Neural cell (in vitro differentiated cells): ENCODE measurements at regions not wholly inside any gene's neighbourhood (a gene's known extent, or its start where the extent isn't known, plus 50 kb on each side); places are given as distances from the start of the nearest gene placed in this dataset.

ENCODE experiments used
- H2AFZ ChIP-seq: fragments of 200-600, 300-800 bp; sonication (generic), shearing (Covaris generic); 2 replicates; pipeline ENCODE4 v1.6.0; 2014; ENCODE audit warnings: low read depth, mild to moderate bottlenecking, antibody characterized with exemption, low read length, moderate library complexity
- H3F3A ChIP-seq: fragments of 200-600 bp; shearing (Covaris generic); 2 replicates; pipeline ENCODE4 v1.6.1; 2016; ENCODE audit warnings: mild to moderate bottlenecking, moderate library complexity, mixed read lengths, antibody characterized with exemption, low read length; ENCODE audit not compliant: insufficient read depth, poor library complexity, severe bottlenecking
- H3K27ac ChIP-seq: fragments of 200-600, 300-800 bp; sonication (generic), shearing (Covaris generic); 2 replicates; pipeline ENCODE4 v1.5.1; 2014; ENCODE audit warnings: mild to moderate bottlenecking, low read length, moderate library complexity
- H3K27me3 ChIP-seq: fragments of 300-800, 200-600 bp; sonication (generic), shearing (Covaris generic); 2 replicates; pipeline ENCODE4 v1.6.0; 2014; ENCODE audit warnings: mild to moderate bottlenecking, low read depth, low read length, moderate library complexity; ENCODE audit not compliant: insufficient read depth
- H3K36me3 ChIP-seq: fragments of 300-800, 200-600 bp; sonication (generic), shearing (Covaris generic); 2 replicates; pipeline ENCODE4 v1.5.1; 2014; ENCODE audit warnings: mild to moderate bottlenecking, antibody characterized with exemption, low read length, moderate library complexity; ENCODE audit not compliant: insufficient read depth
- H3K4me2 ChIP-seq: fragments of 300-800, 200-600 bp; sonication (generic), shearing (Covaris generic); 2 replicates; pipeline ENCODE4 v1.6.0; 2014; ENCODE audit warnings: mild to moderate bottlenecking, low read length
- H3K4me3 ChIP-seq: fragments of 300-800, 200-600 bp; sonication (generic), shearing (Covaris generic); 2 replicates; pipeline ENCODE4 v1.5.1; 2014; ENCODE audit warnings: mild to moderate bottlenecking, low read length, moderate library complexity
- H3K79me2 ChIP-seq: fragments of 200-600 bp; shearing (Covaris generic); replicated peaks from 2 replicates; pipeline ENCODE4 v1.6.0; 2014; ENCODE audit warnings: mild to moderate bottlenecking, low read length, moderate library complexity; ENCODE audit not compliant: insufficient read depth
- H3K9ac ChIP-seq: fragments of 300-800, 200-600 bp; sonication (generic), shearing (Covaris generic); 2 replicates; pipeline ENCODE4 v1.6.1; 2016; ENCODE audit warnings: mild to moderate bottlenecking, low read length, mixed read lengths
- H3K9me2 ChIP-seq: fragments of 200-600 bp; shearing (Covaris generic); 2 replicates; pipeline ENCODE4 v1.6.1; 2016; ENCODE audit warnings: mild to moderate bottlenecking, low read length, mixed read lengths; ENCODE audit not compliant: insufficient read depth
- H3K9me3 ChIP-seq: fragments of 200-600, 300-800 bp; sonication (generic), shearing (Covaris generic); 2 replicates; pipeline ENCODE4 v1.6.1; 2016; ENCODE audit warnings: mild to moderate bottlenecking, mixed run types, low read length, moderate library complexity, mixed read lengths
- H4K20me1 ChIP-seq: fragments of 200-600 bp; shearing (Covaris generic); 2 replicates; pipeline ENCODE4 v1.6.1; 2016; ENCODE audit warnings: mild to moderate bottlenecking, mixed run types; ENCODE audit not compliant: insufficient read depth
- CTCF ChIP-seq: fragments of 450-650 bp; IDR thresholded peaks from 2 replicates; pipeline ENCODE4 v1.5.1; 2014; ENCODE audit warnings: antibody characterized with exemption, mild to moderate bottlenecking, moderate library complexity; ENCODE audit not compliant: poor library complexity, severe bottlenecking
- EP300 ChIP-seq: fragments of 450-650 bp; conservative IDR thresholded peaks from 2 replicates; pipeline ENCODE4 v1.6.1; 2014; ENCODE audit warnings: antibody characterized with exemption, mild to moderate bottlenecking, moderate library complexity; ENCODE audit not compliant: poor library complexity, severe bottlenecking
- EZH2 ChIP-seq: fragments of 200-600, 300-800 bp; shearing (Covaris generic), sonication (generic); IDR thresholded peaks from 2 replicates; pipeline ENCODE4 v1.6.1; 2014; ENCODE audit warnings: antibody characterized with exemption, low read length, borderline replicate concordance, mild to moderate bottlenecking; ENCODE audit not compliant: insufficient read depth, poor library complexity, severe bottlenecking
- MXI1 ChIP-seq: fragments of 450-650 bp; conservative IDR thresholded peaks from 2 replicates; pipeline ENCODE4 v1.6.1; 2014; ENCODE audit warnings: antibody characterized with exemption, mild to moderate bottlenecking; ENCODE audit not compliant: poor library complexity, severe bottlenecking
- POLR2AphosphoS5 ChIP-seq: IDR thresholded peaks from 2 replicates; pipeline ENCODE4 v1.6.1; 2012
- RAD21 ChIP-seq: fragments of 450-650 bp; conservative IDR thresholded peaks from 2 replicates; pipeline ENCODE4 v1.6.1; 2014; ENCODE audit warnings: antibody characterized with exemption, mild to moderate bottlenecking, moderate library complexity
- SMC3 ChIP-seq: fragments of 450-650 bp; conservative IDR thresholded peaks from 2 replicates; pipeline ENCODE4 v1.6.1; 2014; ENCODE audit warnings: antibody characterized with exemption, mild to moderate bottlenecking, moderate library complexity; ENCODE audit not compliant: poor library complexity
- TAF1 ChIP-seq: IDR thresholded peaks from 2 replicates; pipeline ENCODE4 v1.6.1; 2012; ENCODE audit warnings: low read depth
- TF ChIP-seq, protein P1 (sequence below): IDR thresholded peaks from 2 replicates; pipeline ENCODE4 v1.6.1; 2012; ENCODE audit warnings: borderline replicate concordance

GRCh38 chr9:12628546-12628945 is 64.6 kb upstream of the TYRP1 start:
- Histone ChIP-seq H3K4me3 (no peak overlapping the region), H3K9me2 (no peaks in the 10 kb centered on the region), H3K27ac (no peak overlapping the region), H3K4me2 (no peak overlapping the region), H2AFZ (no peak overlapping the region), H3K79me2 (no peaks in the 10 kb centered on the region), H3K36me3 (no peaks in the 10 kb centered on the region), H3F3A (no peaks in the 10 kb centered on the region), H3K27me3 (no peaks in the 10 kb centered on the region), H4K20me1 (no peaks in the 10 kb centered on the region), H3K9ac (no peak overlapping the region), H3K9me3 (no peaks in the 10 kb centered on the region)
- TF ChIP-seq, protein P1, sequence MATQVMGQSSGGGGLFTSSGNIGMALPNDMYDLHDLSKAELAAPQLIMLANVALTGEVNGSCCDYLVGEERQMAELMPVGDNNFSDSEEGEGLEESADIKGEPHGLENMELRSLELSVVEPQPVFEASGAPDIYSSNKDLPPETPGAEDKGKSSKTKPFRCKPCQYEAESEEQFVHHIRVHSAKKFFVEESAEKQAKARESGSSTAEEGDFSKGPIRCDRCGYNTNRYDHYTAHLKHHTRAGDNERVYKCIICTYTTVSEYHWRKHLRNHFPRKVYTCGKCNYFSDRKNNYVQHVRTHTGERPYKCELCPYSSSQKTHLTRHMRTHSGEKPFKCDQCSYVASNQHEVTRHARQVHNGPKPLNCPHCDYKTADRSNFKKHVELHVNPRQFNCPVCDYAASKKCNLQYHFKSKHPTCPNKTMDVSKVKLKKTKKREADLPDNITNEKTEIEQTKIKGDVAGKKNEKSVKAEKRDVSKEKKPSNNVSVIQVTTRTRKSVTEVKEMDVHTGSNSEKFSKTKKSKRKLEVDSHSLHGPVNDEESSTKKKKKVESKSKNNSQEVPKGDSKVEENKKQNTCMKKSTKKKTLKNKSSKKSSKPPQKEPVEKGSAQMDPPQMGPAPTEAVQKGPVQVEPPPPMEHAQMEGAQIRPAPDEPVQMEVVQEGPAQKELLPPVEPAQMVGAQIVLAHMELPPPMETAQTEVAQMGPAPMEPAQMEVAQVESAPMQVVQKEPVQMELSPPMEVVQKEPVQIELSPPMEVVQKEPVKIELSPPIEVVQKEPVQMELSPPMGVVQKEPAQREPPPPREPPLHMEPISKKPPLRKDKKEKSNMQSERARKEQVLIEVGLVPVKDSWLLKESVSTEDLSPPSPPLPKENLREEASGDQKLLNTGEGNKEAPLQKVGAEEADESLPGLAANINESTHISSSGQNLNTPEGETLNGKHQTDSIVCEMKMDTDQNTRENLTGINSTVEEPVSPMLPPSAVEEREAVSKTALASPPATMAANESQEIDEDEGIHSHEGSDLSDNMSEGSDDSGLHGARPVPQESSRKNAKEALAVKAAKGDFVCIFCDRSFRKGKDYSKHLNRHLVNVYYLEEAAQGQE: no peak
- no peak for TF ChIP-seq MXI1
- no peak for TF ChIP-seq EP300
- no peak for TF ChIP-seq TAF1
- no peak for TF ChIP-seq EZH2
- TF ChIP-seq SMC3: no peak
- no peak for TF ChIP-seq RAD21
- TF ChIP-seq CTCF: no peak
- TF ChIP-seq POLR2AphosphoS5: no peak

DNA sequence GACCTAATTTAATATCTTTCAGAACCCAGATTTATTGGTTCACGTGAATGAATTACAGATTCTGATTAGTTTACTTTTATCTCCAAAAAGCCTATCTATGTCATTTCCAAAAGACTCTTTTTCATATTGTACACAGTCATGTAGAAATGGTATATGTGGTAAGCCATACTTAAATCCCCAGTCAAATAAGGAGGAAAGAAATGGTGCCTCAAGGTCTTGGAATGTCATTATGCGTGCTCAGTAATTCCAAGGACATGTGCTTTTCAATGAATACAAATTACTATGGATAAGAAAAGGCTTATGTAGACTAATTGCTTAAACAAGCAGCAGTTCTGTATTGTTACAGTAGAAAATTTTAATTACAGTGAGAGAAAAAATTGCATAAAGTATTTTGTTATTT is 64.1 kb upstream of the TYRP1 start:
- Histone ChIP-seq H4K20me1 (no peaks in the 10 kb centered on the region), H3F3A (no peaks in the 10 kb centered on the region), H3K27ac (no peak overlapping the region), H3K36me3 (no peaks in the 10 kb centered on the region), H2AFZ (no peak overlapping the region), H3K79me2 (no peaks in the 10 kb centered on the region), H3K4me3 (no peak overlapping the region), H3K9me2 (no peaks in the 10 kb centered on the region), H3K9ac (no peak overlapping the region), H3K4me2 (no peak overlapping the region), H3K9me3 (no peaks in the 10 kb centered on the region), H3K27me3 (no peaks in the 10 kb centered on the region)
- TF ChIP-seq SMC3: no peak
- TF ChIP-seq, protein P1: no peak
- TF ChIP-seq TAF1: no peak
- TF ChIP-seq EP300: no peak
- TF ChIP-seq RAD21: no peak
- TF ChIP-seq EZH2: no peak
- no peak for TF ChIP-seq CTCF
- no peak for TF ChIP-seq MXI1
- TF ChIP-seq POLR2AphosphoS5: no peak
